ENCODE measurements at regions not wholly inside any gene's neighbourhood (a gene's known extent, or its start where the extent isn't known, plus 50 kb on each side); places are given as distances from the start of the nearest gene placed in this dataset.

- TF ChIP-seq CTCF (IDR thresholded peaks at IDR 0.05) = no peak
- TF ChIP-seq EZH2 (IDR thresholded peaks at IDR 0.05) = no peak
- no peak for TF ChIP-seq EZH2phosphoT487 (IDR thresholded peaks at IDR 0.05)
Observed at GRCh38 chr7:153099235-153099634, 339.7 kb downstream of the ACTR3B start.

Measured in neural progenitor cell (in vitro differentiated cells).